Stimulated activated naive CD4-positive, alpha-beta T cell (primary cell): ENCODE measurements at regions not wholly inside any gene's neighbourhood (a gene's known extent, or its start where the extent isn't known, plus 50 kb on each side); places are given as distances from the start of the nearest gene placed in this dataset.

Experiments
- DNase-seq, 6 experiments: peaks; one replicate each; lab custom pipeline; 2025; lab: John Stamatoyannopoulos, UW

DNA sequence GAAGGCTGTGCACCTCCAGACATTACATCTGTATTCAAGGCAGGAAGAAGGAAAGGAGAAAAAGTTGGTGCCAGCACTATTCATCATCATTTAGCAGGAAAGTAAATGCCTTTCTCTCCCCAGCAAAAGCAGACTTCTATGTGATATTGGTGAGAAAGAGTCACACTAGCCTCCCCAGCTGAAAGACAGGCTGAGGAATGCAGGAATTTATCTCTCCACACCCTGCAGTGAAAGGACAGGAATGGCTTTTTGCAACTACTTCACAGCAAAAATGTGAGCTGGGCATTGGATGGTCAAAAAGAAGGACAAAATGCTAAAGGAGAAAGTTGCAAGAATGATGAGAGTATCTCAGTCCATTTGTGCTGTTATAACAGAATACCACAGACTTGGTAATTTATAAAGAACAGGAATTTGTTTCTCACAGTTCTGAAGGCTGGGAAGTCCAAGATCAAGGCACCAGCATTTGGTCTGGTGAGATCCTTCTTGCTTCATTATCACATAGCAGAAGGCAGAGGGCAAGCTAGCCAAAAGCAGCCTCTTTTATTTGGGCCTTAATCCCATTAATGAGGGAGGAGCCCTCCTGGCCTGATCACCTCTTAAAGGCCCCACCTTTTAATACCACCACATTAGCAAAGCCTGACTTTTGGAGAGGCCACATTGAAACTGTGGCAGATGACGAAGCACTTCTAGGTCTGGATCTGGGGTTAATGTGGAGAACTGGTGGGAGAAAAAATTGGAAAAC, 388.1 kb upstream of the SLC14A2 start:
- no peak for DNase-seq

DNA sequence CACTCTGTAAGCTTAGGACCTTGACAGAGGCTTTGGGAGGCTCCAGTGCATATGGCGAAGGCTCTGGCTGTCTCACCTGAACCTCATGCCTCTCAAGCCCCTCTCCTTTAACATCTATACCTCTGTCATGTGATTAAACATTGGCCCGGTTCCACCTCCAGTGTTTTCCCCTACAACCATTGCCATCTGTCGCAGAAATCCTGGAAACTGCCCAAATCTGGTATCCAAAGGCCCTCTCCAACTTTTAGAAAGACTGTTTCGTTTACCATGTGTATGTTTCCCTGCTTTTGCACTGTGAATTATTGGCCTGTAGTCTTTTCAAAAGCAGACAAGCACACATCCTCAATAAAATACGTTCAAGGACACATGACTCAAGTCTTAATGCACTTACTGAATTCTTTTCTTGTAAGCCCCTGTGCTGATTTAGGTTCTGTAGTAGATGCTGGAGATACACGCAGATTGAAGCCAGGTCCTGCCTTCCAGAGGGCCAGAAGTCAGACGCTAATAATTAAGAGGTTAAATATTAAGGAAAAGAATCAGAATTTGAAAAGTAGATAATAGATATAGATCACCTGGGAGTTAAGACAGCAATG, 386.4 kb upstream of the SLC14A2 start:
- DNase-seq, result no peak

DNA sequence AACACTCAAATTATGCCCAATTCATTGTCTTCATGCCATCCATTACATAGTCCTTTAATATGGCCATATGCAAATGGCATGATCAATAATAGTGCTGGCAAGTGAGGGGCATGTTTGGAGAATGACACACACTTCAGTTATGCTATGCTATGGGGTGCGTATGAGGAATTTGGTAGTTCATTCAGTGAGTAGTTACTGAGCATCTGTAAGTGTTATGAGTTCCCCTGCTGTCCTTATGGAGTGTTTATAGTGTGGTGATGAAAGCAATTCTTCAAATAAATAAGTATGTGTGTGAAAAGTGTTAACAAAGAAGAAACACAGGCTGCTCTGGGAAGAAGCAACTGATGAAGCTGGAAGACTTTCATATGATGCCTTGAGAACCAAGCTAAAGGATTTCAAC, 383.7 kb upstream of the SLC14A2 start:
- DNase-seq, result no peak

DNA sequence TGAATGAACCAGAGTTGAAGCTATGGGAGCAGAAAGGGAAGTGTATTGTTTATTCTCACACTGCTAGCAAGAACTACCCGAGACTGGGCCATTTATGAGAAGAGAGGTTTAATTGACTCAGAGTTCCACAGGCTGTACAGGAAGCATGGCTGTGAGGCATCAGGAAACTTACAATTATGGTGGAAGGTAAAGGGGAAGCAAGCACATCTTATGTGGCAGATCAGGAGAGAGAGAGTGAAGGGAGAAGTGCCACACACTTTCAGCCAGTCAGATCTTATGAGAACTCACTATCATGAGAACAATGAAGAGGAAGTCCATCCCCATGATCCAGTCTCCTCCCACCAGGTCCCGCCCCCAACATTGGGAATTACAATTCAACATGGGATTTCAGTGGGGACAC, 383.2 kb upstream of the SLC14A2 start:
- no peak for DNase-seq

DNA sequence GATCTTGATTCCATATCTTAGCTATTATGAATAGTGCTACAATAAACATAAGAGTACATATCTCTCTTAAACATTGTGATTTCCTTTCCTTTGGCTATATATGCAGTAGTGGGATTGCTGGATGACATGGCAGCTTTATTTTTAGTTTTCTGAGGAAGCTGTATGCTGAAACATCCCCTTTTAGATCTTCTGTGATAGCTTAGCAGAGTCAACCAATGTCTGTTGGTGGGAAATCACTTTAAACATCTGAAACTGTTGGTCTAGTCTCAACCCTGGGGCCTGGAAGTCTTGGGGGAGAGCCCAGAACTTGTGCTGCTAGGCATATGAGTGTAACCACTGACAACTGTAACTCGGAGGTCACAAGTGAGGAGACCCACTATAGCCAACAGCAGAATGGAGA, 378.6 kb upstream of the SLC14A2 start:
- DNase-seq, result no peak

DNA sequence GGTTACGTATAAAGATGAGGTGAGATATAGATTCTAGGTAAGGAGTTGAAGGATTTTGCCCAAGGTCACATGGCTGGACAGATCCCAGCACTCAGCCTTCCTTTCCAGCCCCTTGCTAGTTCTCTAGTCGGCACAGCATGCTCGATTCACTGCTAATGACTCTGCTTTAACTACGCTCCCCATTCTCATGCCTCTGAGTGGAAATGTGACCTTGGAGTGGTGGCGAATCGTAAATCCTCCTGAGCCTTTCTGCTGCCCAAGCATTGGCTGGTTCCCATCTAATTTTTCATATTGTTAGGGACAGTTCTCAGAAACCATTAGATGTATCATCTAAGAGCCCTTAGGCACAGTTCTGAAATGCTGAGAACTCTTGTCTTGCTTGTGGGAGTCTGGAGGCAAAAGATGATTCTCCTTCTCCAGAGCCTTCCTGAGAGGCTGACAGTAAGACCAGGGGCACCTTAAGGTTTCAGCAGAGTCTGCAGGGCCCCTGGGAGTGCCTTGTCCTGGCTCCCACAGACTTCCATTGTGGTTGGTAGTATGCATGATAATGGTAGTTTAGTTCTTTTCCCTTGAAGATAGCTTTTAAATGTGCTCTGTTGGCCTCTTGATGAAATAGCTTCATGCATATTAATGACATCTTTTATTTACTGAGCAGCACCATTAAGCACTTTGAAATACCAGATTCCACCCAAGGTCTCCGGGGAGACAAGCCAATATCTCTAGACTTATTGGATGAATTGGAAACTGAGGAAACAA, 377.8 kb upstream of the SLC14A2 start:
- DNase-seq, result no peak

DNA sequence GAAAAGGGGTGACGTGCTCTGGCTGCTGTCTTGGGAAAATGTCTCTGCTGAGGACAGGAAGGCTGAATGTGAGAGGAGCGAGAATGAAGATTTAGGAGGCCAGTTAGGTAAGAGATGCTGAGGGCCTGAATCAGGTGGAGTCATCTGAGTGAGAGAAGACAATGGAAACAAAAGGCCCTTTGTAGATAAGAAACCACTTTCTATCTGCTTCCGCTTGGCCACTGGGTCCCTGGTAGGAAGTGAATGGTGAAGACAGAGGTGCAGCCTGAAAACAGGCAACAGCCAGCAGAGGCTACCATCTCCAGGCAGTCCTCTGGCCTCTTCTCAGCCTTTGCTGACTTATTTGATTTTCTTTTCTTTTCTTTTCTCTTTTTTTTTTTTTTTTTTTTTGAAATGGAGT, 374.0 kb upstream of the SLC14A2 start:
- no peak for DNase-seq

DNA sequence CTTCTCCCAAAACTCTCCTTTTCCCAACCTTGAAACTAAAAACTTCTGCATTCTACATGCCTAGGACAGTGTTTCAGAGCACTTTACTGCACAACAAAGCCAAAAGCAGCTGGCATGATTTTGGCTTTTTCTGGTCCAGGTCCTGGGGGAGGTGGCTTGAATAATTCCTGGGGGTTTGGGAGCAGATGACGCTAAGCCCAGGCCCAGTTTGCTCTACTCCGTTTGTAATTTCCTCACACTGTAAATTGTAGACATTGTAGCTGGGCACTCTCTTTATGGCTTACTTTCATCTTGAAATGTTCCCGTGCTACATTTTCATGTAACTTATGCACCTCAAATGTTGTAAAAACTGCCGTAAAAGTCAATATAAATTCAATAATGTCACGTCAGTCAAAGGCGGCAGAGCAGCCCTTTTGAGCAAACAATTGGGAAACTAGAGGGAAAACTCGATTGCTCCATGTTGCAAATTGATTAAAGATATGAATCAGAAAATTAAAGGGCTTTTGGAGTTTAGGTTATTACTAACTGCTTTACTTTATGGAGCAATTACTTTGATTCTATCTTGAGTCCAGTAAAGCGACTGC, 373.2 kb upstream of the SLC14A2 start:
- DNase-seq, result no peak

DNA sequence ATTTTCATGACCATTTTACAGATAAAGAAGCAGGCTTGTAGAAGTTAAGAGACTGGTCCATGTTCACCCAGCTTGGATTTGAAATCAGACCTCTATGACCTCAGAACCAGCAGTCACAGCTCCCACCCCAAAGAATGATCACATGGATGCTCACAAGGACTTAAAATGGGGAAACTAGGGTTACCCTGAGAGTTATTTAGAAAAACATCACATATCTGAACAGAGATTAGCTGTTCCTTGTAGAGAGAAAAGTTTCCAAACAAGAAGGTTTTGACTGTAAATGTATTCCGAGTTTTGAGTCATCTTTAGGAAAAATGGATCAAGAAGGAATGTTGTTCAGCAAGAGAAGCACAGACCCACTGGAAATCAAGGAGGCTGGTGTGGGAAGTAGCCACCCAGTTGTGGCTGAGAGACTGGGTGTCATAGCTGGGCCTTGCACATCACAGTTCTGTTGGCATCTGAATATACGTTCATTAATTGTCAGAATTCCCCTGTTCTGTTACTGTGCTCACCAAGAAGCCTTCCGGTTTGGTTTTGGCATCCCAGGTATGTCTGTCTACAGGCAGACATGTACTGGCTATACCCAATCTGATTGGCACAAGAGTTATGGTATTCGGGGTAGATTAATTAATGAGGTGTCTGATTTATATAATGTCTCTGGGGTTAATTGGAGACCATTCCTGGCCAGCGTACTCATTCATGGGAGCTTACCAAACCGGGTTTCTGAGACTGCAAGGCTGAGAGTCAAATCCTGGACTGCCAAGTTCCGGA, 371.8 kb upstream of the SLC14A2 start:
- DNase-seq, result no peak

DNA sequence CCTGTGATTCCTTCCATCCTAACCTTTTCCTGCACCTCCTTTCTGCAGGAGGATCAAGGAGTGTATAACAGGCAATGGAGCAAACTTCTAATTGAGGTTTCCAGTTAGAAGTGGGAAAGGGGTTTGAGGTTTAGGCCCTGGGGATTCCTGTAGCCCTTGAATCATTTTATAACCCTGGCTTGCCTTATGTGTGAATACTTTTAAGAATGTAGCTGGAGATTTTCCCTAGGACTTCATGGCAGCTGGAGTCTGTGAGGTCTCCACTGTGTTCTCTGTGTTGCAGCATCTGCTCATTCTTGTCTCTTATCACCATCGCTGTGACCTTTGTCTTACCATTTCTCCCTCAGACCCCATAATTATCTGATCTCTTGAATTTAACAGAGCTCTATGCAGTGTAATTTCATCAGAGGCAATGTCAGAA, 370.2 kb upstream of the SLC14A2 start:
- DNase-seq, result no peak

DNA sequence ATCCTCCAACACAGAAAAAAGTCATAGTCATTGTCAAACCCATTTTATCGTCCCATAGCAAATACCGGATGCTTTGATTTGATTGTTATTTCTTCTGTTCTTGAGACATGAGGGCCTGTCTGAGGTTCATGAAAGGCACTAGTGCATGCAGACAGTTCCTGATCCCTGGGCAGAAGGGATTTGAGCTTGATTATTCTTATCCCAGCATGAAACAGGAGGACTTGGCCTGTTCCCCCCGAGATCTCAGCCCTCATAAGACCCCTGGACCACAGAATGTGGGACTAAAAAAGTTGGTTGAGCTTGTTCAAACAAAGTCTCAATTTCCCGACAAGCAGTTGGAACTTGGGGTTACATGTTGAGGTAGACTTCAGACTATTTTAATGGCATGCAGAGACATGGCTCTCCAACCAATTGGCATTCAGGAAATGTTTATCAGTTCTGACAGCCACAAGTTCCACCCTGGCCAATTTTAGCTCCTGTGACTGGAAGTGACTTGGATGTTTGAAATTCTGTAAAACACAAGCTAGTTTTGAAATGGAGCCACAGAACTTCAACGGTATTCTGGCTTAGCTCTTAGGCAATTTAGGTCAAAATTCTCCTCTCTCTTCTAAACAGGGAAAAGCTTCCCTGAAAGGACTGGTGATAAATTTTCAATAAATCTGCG, 366.9 kb upstream of the SLC14A2 start:
- DNase-seq, result no peak

DNA sequence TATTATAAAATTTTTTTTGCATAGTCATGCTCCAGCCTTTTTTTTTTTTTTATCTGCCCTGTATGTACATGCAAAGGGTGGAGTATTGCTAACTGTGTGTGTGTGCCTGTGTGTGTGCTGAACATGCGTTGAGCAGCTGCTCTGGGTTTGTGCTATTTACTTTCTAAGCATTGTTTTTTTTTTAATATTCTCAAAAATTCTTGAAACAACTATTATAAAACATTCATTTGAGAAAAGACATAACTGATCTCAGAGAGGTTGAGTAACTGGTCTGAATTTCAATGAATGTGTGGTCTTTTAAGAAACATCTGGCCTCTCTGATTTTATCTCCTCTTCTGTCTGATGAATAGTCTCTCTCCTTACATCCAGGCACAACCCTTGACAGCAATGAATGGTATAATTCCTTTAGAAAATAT, 366.0 kb upstream of the SLC14A2 start:
- DNase-seq, result no peak

DNA sequence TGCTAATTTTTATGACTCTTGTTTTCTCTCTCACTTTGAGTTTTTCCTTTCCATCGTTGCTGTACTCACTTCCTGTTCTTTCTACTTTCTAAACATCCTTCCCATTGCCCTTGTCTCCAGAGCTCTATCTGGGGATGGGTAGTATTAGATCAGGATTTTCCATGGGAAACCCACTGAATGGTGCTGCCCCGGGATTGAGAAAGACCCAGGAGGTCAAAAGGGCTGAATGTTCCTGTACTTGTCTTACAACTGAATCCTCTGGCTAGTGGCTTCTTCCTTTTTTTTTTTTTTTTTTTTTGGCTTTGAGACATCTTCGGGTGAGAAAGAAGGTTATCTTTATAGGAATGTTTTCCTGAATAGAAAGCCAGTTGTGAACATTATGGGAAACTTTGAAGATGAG, 364.8 kb upstream of the SLC14A2 start:
- DNase-seq, result no peak

DNA sequence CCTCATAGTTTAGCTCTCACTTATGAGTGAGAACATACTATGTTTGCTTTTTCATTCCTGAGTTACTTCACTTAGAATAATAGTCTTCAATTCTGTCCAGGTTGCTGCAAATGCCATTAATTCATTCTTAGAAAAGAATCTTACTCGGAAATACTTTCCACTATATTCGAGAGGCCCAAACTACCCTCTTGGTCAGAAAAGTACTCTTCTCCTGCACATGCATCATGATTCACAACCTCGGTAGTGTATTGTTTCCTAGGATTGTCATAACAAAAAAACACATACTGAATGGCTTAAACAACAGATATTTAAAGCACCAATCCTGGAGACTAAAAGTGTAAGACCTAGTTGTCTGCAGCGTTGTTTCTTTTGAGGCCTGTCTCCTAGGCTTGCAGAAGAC, 364.0 kb upstream of the SLC14A2 start:
- DNase-seq, result no peak

DNA sequence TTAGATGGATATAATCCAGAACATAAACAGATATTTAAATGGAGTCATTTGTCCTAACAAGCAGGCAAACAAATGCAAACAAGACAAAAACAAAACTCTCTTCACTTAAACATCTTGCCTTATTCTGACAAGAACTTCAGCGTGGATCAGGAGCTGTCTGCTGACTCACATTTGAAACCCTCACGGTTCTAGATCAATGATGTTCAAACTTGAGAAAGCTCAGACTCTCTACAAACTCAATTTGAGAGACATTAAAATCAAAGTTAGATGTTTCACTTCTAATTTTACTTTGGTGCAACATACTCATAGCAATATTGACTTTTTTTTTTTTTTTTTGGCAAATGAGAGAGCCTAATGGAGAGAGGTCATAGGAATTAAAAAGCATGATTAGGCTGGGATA, 362.8 kb upstream of the SLC14A2 start:
- DNase-seq, result no peak

DNA sequence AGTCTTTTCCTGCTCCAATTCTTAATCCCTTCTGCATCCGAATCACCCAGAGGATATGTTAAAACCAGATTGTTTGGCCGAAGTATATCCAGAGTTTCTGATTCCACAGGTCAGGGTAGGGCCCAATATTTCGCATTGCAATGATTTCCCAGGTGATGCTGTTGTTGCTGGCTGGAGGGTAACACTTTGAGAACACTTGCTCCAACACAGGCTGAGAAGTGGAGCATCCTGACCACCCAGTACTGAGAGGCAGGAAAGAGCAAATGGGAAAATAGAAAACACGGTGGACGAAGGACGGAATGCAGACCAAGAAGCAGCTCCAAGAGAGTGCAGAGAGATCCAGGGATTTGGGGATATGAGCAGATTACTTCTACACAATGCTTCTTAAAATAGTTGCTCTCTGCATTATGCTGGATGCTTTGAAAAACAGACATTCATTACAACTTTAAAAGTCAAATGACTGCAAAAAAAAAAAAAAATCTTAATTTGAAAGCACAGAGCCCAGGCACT, 362.2 kb upstream of the SLC14A2 start:
- no peak for DNase-seq

DNA sequence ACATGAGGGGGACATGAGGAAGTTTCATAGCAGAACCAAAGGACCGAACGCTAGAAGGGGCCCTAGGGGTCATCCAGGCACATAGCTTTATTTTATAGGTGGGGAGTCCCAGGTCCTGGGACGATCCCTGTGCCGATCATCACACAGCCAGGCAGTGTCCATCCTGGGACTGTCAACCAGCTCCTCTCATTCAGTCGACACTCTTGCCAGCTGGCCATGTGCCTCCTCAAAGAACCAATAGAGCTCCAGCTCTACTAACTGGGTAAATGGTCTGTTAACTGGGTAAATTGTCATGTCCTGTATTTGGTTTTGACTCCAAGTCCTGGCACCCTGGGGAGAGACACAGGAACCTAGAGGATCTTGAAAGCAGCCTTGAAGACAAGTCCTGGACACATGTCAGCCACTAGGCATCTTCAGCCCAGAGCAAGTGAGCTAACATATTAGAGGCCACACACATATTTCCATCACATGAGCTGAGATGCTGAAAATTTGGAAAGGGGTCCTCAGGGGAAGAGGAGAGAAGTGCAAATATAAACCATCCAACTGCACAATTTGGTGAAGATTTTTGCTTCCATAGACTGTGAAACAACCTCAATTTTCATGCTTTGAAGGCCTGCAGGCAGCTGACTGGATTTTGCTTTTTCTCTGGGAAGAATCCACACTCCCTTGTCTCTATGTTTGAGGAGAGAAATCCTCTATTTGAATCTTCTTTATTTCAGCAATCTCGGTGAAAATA, 361.1 kb upstream of the SLC14A2 start:
- no peak for DNase-seq

DNA sequence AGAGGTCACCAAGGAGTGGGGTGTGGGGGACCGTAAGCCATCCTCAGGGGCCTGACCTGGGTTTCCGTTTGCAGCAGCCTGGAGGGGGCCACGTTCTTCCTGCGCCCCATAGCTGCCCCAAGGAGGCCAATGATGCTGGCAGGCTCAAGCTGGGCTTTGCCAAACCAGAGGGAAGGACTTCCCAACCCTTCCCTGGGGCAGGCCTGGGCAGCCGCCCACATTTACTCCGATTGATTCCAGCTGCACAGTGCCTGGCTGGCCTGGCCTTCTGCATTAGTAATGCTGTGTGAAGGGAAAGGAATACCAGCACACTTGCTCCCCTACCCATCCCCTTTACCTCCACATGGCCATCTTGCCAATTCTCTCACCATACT, 360.6 kb upstream of the SLC14A2 start:
- DNase-seq, result no peak

DNA sequence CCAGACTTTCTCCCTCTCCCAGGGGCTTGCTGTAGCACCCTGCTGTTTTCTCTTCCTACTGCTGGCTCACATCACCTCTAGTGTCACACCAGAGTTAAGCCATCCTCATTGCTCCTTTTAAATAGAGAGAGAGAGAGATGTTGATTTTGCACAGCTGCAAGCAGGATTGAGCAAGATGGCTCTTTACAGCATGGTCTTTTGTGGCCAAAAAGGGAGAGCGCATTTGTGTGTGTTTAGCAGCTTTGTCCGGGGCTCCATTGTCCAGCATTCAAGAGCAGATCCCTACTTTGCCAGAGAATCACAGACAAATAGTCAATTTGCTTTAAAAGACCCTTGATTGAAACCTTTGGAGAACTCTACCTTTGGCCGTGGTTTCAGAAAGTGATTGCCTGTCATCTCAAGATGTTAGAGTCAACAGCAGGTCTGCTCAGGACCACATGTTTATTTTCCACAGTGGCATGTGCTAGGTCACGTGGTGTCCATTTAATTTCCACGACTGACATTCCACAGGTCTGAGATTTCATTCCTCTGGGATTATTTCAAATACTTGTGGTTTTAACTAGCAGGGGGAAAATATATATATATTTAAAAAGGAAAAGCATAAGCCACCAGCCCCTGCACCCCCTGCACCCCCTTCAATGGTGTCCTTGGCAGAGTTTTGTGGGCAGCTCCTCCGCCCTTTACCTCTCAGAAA, 359.9 kb upstream of the SLC14A2 start:
- DNase-seq, result no peak

DNA sequence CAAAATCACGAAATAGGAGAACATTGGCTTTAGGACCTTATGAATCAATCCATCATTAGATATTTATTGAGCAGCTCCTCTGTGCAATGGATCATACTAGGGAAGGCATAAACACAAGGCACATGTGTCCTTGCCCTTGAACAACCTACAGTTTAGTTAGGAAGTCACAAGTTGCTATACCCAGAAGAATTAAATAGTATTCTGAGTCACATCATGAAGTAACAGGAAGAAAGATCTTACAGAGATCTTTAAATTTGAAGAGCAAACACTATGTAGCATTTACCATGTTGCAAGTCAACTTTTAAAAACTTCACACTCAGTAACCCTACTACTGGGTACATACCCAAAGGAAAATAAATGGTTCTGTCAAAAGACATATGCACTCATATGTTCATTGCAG, 355.2 kb upstream of the SLC14A2 start:
- DNase-seq, result no peak
